ENCODE measurements at regions not wholly inside any gene's neighbourhood (a gene's known extent, or its start where the extent isn't known, plus 50 kb on each side); places are given as distances from the start of the nearest gene placed in this dataset.

DNA sequence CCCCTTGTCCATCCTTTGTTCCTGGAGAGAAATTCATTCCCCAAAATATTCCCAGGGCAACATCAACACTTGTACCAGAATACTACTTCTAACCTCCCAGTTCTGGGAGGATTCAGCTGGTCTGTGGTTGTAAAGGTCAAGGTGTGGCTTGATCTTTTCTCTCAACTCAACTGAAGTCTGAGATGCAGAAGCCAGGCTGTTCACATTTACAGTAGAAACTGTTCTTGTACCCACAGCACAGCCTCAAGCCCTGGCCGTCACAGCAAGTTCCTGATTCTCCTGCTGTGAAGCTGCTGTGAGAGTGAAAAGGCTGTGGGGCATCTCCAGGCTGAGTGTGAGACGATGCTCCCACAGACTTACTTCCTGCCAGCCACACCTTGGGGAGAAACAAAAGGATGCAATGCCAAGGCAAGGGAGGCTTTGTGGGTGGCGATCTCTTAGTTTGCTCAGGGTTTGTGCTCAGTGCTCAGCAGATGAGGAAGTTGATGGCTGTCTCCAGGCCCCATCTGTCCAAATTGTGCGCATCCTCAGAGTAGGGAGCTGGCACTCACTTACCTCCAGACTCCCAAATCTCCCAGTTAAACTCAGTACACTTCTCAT is 143.9 kb upstream of the FOXA2 start:
- TF ChIP-seq, protein P1, sequence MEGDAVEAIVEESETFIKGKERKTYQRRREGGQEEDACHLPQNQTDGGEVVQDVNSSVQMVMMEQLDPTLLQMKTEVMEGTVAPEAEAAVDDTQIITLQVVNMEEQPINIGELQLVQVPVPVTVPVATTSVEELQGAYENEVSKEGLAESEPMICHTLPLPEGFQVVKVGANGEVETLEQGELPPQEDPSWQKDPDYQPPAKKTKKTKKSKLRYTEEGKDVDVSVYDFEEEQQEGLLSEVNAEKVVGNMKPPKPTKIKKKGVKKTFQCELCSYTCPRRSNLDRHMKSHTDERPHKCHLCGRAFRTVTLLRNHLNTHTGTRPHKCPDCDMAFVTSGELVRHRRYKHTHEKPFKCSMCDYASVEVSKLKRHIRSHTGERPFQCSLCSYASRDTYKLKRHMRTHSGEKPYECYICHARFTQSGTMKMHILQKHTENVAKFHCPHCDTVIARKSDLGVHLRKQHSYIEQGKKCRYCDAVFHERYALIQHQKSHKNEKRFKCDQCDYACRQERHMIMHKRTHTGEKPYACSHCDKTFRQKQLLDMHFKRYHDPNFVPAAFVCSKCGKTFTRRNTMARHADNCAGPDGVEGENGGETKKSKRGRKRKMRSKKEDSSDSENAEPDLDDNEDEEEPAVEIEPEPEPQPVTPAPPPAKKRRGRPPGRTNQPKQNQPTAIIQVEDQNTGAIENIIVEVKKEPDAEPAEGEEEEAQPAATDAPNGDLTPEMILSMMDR (IDR thresholded peaks at IDR 0.05; ENCODE audit: low read depth, low read length), result no peak
- TF ChIP-seq EZH2phosphoT487 (IDR thresholded peaks at IDR 0.05; ENCODE audit: low read depth), result no peak

Measured in OCI-LY3 (cell line).